H9 (cell line): ENCODE measurements at regions not wholly inside any gene's neighbourhood (a gene's known extent, or its start where the extent isn't known, plus 50 kb on each side); places are given as distances from the start of the nearest gene placed in this dataset.

Experiments used
- DNase-seq: peaks from one replicate; pipeline ENCODE4 v3.0.0-alpha.2; 2017
- H2AFZ ChIP-seq: one replicate; pipeline ENCODE4 v1.6.1; 2013; ENCODE audit warnings: mild to moderate bottlenecking, low read length, control low read depth, moderate library complexity
- H2AK5ac ChIP-seq: 2 replicates; pipeline ENCODE4 v1.6.1; 2013; ENCODE audit warnings: low read length, control low read depth, mixed read lengths; ENCODE audit not compliant: insufficient read length
- H2BK120ac ChIP-seq: one replicate; pipeline ENCODE4 v1.6.1; 2013; ENCODE audit warnings: low read depth, mild to moderate bottlenecking, low read length, control low read depth, inconsistent platforms; ENCODE audit not compliant: poor library complexity, severe bottlenecking
- H2BK12ac ChIP-seq: 2 replicates; pipeline ENCODE4 v1.6.1; 2013; ENCODE audit warnings: low read length, control low read depth, mixed read lengths, low read depth; ENCODE audit not compliant: insufficient read length
- H2BK15ac ChIP-seq: 2 replicates; pipeline ENCODE4 v1.6.1; 2013; ENCODE audit warnings: low read depth, low read length, control low read depth
- H2BK20ac ChIP-seq: one replicate; pipeline ENCODE4 v1.6.1; 2013; ENCODE audit warnings: low read depth, mild to moderate bottlenecking, low read length, control low read depth, inconsistent platforms; ENCODE audit not compliant: poor library complexity, severe bottlenecking
- H2BK5ac ChIP-seq: 2 replicates; pipeline ENCODE4 v1.6.1; 2013; ENCODE audit warnings: low read length, control low read depth, mixed read lengths; ENCODE audit not compliant: insufficient read length
- H3K14ac ChIP-seq: 2 replicates; pipeline ENCODE4 v1.6.1; 2013; ENCODE audit warnings: low read length, control low read depth; ENCODE audit not compliant: insufficient read depth
- H3K18ac ChIP-seq: 2 replicates; pipeline ENCODE4 v1.6.1; 2013; ENCODE audit warnings: low read depth, mild to moderate bottlenecking, mixed read lengths, low read length, control low read depth; ENCODE audit not compliant: insufficient read length
- H3K23ac ChIP-seq: 2 replicates; pipeline ENCODE4 v1.6.1; 2013; ENCODE audit warnings: low read length, control low read depth, mixed read lengths, low read depth; ENCODE audit not compliant: insufficient read length
- H3K23me2 ChIP-seq: 2 replicates; pipeline ENCODE4 v1.6.1; 2013; ENCODE audit warnings: low read depth, mild to moderate bottlenecking, mixed read lengths, low read length, control low read depth; ENCODE audit not compliant: insufficient read length, poor library complexity, severe bottlenecking
- H3K27ac ChIP-seq: 2 replicates; pipeline ENCODE4 v1.5.1; 2013; ENCODE audit warnings: low read length, control low read depth, mixed read lengths, low read depth; ENCODE audit not compliant: insufficient read length
- H3K27me3 ChIP-seq: 2 replicates; pipeline ENCODE4 v1.6.1; 2013; ENCODE audit warnings: low read length, control low read depth, inconsistent platforms; ENCODE audit not compliant: insufficient read depth
- H3K4ac ChIP-seq: 2 replicates; pipeline ENCODE4 v1.6.1; 2013; ENCODE audit warnings: low read depth, mild to moderate bottlenecking, control low read depth, inconsistent platforms, low read length, moderate library complexity
- H3K4me1 ChIP-seq: 2 replicates; pipeline ENCODE4 v1.6.1; 2013; ENCODE audit warnings: low read length, control low read depth, inconsistent platforms; ENCODE audit not compliant: insufficient read depth
- H3K4me2 ChIP-seq: 2 replicates; pipeline ENCODE4 v1.6.1; 2013; ENCODE audit warnings: low read length, control low read depth, mixed read lengths; ENCODE audit not compliant: insufficient read length, insufficient read depth
- H3K56ac ChIP-seq: 2 replicates; pipeline ENCODE4 v1.6.1; 2013; ENCODE audit warnings: low read depth, mild to moderate bottlenecking, mixed read lengths, low read length, control low read depth; ENCODE audit not compliant: insufficient read length
- H3K79me1 ChIP-seq: 2 replicates; pipeline ENCODE4 v1.6.1; 2013; ENCODE audit warnings: low read depth, mild to moderate bottlenecking, moderate library complexity, low read length, control low read depth, inconsistent platforms; ENCODE audit not compliant: insufficient read depth, poor library complexity, severe bottlenecking
- H3K79me2 ChIP-seq: 2 replicates; pipeline ENCODE4 v1.6.1; 2013; ENCODE audit warnings: low read length, control low read depth, inconsistent platforms; ENCODE audit not compliant: insufficient read depth
- H3K9ac ChIP-seq: 2 replicates; pipeline ENCODE4 v1.6.1; 2013; ENCODE audit warnings: low read length, control low read depth, mixed read lengths; ENCODE audit not compliant: insufficient read length; ENCODE audit errors: extremely low read depth
- H3K9me3 ChIP-seq: one replicate; pipeline ENCODE4 v1.6.1; 2013; ENCODE audit warnings: low read depth, low read length, inconsistent platforms; ENCODE audit not compliant: control insufficient read depth
- H3T11ph ChIP-seq: one replicate; pipeline ENCODE4 v1.6.1; 2013; ENCODE audit warnings: mild to moderate bottlenecking, low read length, control low read depth, inconsistent platforms
- H4K20me1 ChIP-seq: one replicate; pipeline ENCODE4 v1.6.1; 2013; ENCODE audit not compliant: control insufficient read depth, insufficient read length, insufficient read depth
- H4K5ac ChIP-seq: 2 replicates; pipeline ENCODE4 v1.6.1; 2013; ENCODE audit warnings: low read depth, mild to moderate bottlenecking, mixed read lengths, low read length, control low read depth; ENCODE audit not compliant: insufficient read length
- H4K8ac ChIP-seq: replicated peaks from 2 replicates; pipeline ENCODE4 v1.6.1; 2013; ENCODE audit warnings: low read length, control low read depth, mixed read lengths, low read depth; ENCODE audit not compliant: insufficient read length
- H4K91ac ChIP-seq: 2 replicates; pipeline ENCODE4 v1.6.1; 2013; ENCODE audit warnings: low read depth, mild to moderate bottlenecking, moderate library complexity, mixed read lengths, low read length, control low read depth; ENCODE audit not compliant: insufficient read length
- H3K27ac Mint-ChIP-seq, 3 experiments: 2 replicates in 2 of 3; 3 replicates in 1 of 3; pipeline ENCODE4 v1.8.0; 2020 to 2021; ENCODE audit warnings: mixed read lengths in 3 of 3, mild to moderate bottlenecking in 1 of 3, moderate library complexity in 1 of 3
- H3K27me3 Mint-ChIP-seq: 2 replicates; pipeline ENCODE4 v1.8.0; 2021; ENCODE audit warnings: low read depth, mild to moderate bottlenecking, moderate library complexity, mixed read lengths
- H3K36me3 Mint-ChIP-seq, 3 experiments: 2 replicates in 2 of 3; 3 replicates in 1 of 3; pipeline ENCODE4 v1.8.0; 2020 to 2021; ENCODE audit warnings: low read depth in 3 of 3, mixed read lengths in 3 of 3; ENCODE audit not compliant: insufficient read depth in 1 of 3
- H3K4me1 Mint-ChIP-seq, 2 experiments: 2 replicates each; pipeline ENCODE4 v1.8.0; 2020; ENCODE audit warnings: mixed read lengths in 2 of 2
- H3K4me3 Mint-ChIP-seq, 2 experiments: 2 replicates in 1 of 2; 3 replicates in 1 of 2; pipeline ENCODE4 v1.8.0; 2020 to 2021; ENCODE audit warnings: mild to moderate bottlenecking in 2 of 2, mixed read lengths in 2 of 2, moderate library complexity in 1 of 2
- H3K9me3 Mint-ChIP-seq, 2 experiments: 2 replicates in 1 of 2; 3 replicates in 1 of 2; pipeline ENCODE4 v1.8.0; 2020; ENCODE audit warnings: mild to moderate bottlenecking in 2 of 2, mixed read lengths in 2 of 2, moderate library complexity in 1 of 2
- CTCF ChIP-seq: fragments of 200-600 bp; sonication (generic); conservative IDR thresholded peaks from 3 replicates; pipeline ENCODE4 v1.8.0; 2021; ENCODE audit warnings: antibody characterized with exemption, mild to moderate bottlenecking
- WGBS: extraction: QIAGEN DNeasy Blood & Tissue Kit; methylation state at CpG from one replicate; pipeline ENCODE4 v1.1.7; 2013; ENCODE audit warnings: missing lambda C conversion rate, low lambda C conversion rate, mixed read lengths; ENCODE audit not compliant: insufficient read length; ENCODE audit errors: extremely low coverage; 5-methylcytosine and 5-hydroxymethylcytosine counted together

- TF ChIP-seq CTCF = no peak
- no peaks in the 10 kb centered on the region for H3K27me3 Mint-ChIP-seq
These were observed 70.7 kb upstream of the ESRRG start for GRCh38 chr1:216793973-216794372.

More at GRCh38 chr1:216793973-216794372, 70.7 kb upstream of the ESRRG start:
- no peak overlapping the region for H3K27ac ChIP-seq
- H4K8ac ChIP-seq = no peak overlapping the region
- H4K20me1 ChIP-seq = no peaks in the 10 kb centered on the region
- no peak for DNase-seq
- no peak overlapping the region for H3K9ac ChIP-seq
- no peaks in the 10 kb centered on the region for H3K79me2 ChIP-seq
- H2BK12ac ChIP-seq = no peak overlapping the region
- no peaks in the 10 kb centered on the region for H3K4me1 ChIP-seq
- no peak overlapping the region for H2AK5ac ChIP-seq
- no peak overlapping the region for H3K23ac ChIP-seq
- no peak overlapping the region for H2BK120ac ChIP-seq
- no peaks in the 10 kb centered on the region for H3K79me1 ChIP-seq
- no peaks in the 10 kb centered on the region for H3K9me3 ChIP-seq
- H2AFZ ChIP-seq = no peak overlapping the region
- no peak overlapping the region for H3K14ac ChIP-seq
- no peaks in the 10 kb centered on the region for H3K23me2 ChIP-seq
- H3K4me3 Mint-ChIP-seq = no peak overlapping the region
- no peak overlapping the region for H3K18ac ChIP-seq
- no peak overlapping the region for H3K56ac ChIP-seq
- no peak overlapping the region for H2BK5ac ChIP-seq
- no peaks in the 10 kb centered on the region for H3K27me3 ChIP-seq
- H3K36me3 Mint-ChIP-seq = no peaks in the 10 kb centered on the region
- H3K9me3 Mint-ChIP-seq = no peaks in the 10 kb centered on the region
- no peaks in the 10 kb centered on the region for H3K4me1 Mint-ChIP-seq
- no peak overlapping the region for H2BK20ac ChIP-seq
- no peak overlapping the region for H3K4ac ChIP-seq
- no peak overlapping the region for H3T11ph ChIP-seq
- H4K91ac ChIP-seq = no peak overlapping the region
- no peak overlapping the region for H3K27ac Mint-ChIP-seq
- WGBS = no CpG with 5 or more reads among the region's 4 CpGs
- H2BK15ac ChIP-seq = no peak overlapping the region
- H4K5ac ChIP-seq = no peak overlapping the region
- no peak overlapping the region for H3K4me2 ChIP-seq
